HG03575 (cell line): ENCODE measurements at regions not wholly inside any gene's neighbourhood (a gene's known extent, or its start where the extent isn't known, plus 50 kb on each side); places are given as distances from the start of the nearest gene placed in this dataset.

Source experiments
- ATAC-seq: cut with Tn5 transposase; IDR thresholded peaks from one replicate; pipeline ENCODE4 v1.9.1; 2021; ENCODE audit not compliant: unreplicated experiment, insufficient number of reproducible peaks, low FRiP score; ENCODE audit errors: extremely low read depth

DNA sequence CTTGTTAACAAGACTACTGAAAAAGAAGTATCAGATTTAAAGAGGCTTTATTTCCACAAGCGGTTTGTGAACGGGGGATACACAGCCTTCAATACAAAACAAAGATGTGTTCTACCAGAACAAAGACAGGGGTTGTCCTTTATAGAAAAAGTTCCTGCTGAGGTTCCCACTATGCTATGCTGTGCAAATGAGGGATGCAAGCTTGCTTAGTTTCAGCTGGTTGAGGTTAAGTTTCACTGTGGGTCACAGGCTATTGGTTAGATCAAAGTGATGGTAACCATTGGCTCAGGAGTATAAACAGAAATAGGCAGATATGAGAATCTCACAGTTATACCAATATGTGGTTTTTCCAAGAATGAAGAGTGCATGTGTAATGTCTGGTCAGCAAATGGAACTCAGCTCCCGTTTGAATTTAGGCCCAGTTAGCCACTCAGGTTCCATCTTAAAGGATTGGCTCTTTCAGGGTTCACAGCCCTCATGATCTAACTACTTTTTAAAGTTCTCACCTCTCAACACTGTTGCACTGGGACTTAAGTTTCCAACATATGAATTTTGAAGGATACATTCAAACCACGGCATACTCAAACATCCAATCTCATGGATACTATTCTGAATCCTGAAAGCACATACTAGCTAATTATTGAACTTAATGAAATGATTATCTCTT, 215.4 kb upstream of the DCN start:
- ATAC-seq, result no peak

DNA sequence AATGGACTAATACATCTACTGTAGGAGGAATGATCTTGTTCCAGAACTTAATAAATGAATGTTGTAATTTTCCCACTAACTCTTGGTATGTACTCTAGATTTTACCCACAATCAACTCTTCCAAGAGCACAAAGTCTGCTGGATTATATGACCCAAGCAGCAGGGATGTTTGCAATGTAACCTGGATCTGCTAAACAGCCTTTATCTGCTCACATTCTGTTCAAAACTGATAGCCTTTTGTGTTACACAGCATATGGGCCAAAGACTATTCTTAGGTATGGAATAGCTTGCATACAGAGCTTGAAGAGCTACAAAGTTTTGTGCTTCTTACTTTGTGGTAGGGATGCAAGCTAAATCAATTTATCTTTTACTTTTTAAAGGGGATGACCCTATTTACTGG, 213.7 kb upstream of the DCN start:
- no peak for ATAC-seq

DNA sequence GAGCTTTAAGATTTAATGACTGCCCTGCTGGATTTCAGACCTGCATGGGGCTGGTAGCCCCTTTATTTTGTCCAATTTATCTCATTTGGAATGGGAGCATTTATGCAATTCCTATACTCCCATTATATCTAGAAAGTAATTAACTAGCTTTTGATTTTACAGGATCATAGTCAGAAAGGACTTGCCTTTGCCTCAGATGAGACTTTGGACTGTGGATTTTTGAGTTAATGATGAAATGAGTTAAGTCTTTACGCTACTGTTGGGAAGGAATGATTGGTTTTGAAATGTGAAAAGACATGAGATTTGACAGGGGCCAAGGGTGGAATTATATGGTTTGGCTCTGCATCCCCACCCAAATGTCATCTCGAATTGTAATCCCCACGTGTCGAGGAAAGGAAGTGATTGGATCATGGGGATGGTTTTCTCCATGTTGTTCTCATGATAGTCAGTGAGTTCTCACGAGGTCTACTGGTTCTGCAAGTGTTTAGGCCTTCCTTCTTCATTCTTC, 213.1 kb upstream of the DCN start:
- no peak for ATAC-seq

DNA sequence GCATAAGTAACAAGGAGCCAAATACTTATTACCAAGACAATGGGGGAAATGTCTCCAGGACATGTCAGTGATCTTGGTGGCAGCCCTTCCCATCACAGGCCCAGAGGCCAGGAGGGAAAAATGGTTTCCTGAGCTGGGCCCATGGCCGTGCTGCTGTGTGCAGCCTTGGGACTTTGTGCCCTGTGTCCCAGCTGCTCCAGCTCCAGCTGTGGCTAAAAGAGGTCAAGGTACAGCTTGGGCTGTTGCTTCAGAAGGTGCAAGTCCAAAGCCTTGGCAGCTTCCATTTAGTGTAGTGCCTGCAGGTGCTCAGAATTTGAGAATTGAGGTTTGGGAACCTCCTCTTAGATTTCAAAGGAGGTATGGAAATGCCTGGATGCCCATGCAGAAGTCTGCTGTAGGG, 212.3 kb upstream of the DCN start:
- ATAC-seq, result no peak

DNA sequence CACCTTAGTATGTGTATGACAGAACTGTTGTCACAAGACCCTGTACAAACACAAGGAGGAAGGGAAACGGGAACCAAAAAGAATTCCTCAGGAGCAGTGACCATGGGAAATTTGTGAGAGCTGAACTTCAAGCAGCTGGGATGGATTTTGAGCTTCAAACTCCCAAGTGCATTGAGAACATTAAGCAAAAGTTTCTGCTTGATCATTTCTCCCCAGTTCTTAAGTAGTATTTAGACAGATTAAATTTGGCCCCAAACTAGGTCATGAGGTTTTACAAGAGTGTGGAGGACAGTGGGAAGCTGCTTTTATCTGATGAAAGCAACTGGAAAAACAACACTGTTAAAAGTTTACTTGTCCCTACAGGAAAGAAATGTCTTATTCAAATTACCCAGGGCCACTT, 206.0 kb upstream of the DCN start:
- ATAC-seq, result no peak

DNA sequence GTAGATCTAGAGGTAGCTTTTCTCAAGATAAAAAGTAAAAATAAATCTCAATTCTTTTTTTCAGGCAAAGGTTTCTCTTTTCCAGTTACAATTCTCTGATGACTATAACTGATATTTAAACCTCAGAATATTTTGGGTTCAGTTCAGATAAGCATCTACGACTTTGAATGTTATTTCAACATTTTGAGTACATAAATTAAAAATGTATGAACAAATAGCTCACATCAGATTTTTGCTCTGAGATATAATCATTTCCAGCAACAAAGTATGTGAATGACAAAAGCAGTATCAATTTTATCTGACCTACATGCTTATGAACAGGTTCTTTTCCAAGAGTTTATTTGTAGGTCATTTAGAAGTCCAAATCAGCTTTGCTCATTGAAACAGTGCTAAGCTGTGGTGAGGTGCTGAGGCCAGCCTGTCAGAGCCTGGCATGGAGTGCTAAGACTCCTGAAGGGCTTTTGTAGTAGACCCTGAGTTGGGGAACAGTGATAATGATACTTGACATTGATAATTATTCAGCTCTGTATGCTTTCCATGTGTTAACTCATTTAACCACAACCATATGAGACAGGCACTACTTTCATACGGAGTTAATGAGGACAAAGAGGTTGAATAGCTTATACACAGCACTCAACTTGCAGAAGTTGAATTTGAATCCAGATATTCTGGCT, 205.0 kb upstream of the DCN start:
- ATAC-seq, result no peak

DNA sequence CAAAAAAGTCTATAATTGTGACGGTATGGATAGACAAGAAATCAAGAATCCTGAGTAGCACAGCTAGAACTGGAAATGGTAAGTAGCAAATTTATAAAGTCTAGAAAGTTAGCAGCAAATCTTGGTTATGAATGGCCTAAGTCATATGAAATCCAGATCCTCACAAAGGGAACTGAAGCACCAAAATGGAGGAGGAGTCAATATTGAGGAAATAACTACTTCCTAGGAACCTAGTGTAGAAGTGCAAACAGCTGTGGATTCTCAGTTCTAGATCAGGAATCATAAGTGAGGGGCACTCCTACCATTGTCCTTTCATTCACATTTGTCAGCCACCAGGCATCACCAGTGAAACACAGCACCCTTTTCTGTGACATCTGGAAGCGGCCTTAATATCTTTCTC, 202.2 kb upstream of the DCN start:
- ATAC-seq, result no peak

DNA sequence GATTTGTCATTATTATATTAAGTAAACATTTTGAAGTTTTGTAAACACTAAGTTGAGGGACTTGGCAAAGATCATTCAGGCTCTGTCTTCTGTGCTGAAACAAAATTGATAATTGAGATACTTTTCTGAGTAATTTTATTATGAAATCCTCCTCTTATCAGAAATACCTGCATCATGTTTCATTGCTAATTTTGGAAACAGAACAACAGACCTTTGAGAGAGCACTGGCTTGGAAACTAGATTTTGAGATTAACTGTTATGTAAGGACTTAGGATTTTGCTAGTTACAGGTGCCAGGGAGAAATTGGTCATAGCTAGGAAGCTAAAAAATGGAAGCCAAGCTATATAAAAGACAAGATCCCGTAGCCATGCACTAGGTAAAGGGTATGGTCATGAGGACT, 201.7 kb upstream of the DCN start:
- ATAC-seq, result no peak

DNA sequence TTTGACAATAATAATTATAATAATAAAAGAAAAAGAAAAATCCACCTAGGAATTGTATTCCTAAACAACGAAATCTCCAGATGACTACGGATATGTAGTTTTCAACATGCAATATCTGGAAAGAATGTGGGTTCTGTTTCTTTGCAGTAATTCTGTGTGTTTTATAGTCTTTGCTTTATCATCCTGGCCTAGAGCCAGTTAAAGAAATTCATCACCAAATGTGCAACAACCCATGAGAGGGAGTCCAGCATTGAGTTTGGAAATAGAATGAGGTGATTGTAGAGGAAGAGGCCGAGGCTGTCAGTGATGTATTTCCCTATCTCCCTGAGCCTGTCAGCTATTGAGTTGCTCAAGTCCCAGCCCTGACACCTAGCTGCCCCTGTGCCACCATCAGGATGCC, 200.5 kb upstream of the DCN start:
- ATAC-seq, result no peak

DNA sequence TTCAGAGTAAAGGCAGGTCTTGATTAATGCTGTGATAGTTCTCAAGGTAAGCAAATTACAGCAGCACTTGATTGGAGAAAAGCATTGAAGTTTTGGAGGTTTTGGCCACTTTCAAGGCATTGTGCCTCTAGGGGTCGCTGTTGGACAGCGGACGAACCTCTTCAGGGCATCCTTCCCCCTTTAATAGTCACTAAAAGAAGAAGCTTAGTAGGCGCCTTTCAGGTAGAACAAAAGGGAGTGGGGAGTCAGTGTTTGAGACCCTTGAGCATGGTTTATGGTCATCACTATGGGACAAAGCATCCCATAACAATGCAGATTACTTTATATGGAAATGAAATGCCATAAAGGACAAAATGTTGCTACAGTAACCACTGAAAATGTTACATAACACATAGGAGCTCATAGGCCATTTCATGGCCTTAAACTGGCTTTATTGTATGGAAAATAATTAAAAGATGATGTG, 199.5 kb upstream of the DCN start:
- ATAC-seq, result no peak

DNA sequence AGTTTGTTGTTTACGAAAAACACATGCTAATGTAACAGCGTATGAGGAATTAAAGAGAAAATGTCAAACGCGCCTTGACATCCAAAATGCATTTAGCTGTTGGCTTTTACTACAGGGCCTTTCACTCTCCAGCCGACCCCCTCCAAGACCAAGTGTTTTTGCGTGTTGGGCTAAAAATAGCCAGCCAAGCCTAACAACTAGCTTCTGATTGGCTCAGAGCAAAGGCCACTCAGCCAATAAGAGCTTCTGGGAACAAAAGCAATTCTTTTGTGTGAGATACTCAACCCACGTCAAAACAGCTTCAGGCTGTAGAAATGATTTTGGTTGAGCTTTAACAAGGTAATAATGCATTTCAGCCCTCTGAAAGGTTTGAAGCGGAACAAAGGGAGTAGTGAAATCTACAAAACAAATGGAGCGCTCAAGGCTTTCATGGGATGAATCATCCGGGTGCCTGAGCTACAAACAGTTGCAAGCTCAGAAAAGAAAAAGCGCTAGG, 198.7 kb upstream of the DCN start:
- ATAC-seq, result no peak

DNA sequence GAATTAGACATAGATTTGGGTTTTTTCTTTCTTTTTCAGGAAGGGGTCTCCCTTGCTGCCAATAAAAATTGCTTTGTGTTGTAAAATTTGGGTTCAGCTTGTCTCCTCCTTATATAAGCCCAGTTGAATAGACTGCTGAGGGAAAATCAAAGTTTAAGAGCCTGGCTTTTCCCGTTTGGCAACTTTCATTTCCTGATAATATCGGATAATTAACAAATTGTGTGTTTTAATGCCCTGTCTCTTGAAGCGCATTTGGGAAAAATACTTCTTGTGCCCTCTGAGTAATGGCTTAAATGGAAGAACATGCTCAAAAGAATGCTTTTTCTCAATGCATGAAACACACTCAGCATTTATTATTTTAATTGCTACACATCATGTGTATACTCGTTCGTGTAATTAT, 198.0 kb upstream of the DCN start:
- ATAC-seq, result no peak

DNA sequence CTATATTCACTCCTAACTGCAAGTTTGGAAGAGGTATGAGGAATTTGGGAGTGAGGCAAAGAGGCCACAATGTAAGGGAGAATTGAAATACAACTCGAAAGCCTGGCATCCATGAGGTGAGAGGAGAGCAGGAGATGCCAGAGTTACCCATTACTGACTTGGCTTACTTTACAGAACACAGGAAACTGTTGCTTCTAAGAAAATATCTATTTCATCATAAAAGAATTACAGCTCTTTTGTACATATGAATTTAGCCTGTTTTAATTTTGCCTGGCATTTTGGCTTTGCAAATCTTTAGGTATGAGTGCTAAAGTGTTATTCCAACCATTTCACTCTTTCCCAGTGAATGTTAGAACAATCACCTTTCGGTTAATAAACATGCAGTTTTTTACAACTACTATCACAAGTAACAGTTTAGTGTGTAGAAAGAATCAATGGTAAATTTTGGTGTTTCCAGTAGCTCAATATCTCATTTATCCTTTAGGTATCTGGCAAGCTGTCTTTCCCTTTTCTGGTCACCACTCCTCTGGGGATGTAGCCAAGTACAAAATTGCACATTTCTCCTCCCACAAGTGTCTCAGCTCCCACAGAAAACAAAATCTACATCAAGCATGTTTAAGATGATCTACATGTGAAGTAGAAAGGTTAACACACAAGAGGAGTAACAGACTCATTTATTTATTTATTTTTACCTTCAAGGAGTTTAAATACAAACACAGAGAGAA, 196.6 kb upstream of the DCN start:
- ATAC-seq, result no peak

DNA sequence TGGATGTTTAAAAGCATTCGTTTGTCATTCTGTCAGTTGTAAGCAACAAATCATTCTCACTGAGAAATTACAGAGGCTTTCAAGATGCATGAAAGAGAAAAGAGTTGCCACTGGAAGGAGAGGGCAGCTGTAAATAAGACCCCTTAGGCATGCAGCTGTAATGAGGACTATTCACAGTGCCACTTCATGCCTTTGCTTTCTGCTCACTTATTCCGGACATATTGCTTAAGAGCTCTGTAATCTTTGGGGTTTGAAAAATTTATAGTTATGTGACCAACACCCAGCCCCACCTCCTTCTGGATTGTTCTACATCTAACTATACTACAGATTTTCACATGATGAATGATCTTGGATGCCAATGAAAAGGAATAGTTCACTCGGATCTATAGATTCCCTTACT, 194.8 kb upstream of the DCN start:
- no peak for ATAC-seq

DNA sequence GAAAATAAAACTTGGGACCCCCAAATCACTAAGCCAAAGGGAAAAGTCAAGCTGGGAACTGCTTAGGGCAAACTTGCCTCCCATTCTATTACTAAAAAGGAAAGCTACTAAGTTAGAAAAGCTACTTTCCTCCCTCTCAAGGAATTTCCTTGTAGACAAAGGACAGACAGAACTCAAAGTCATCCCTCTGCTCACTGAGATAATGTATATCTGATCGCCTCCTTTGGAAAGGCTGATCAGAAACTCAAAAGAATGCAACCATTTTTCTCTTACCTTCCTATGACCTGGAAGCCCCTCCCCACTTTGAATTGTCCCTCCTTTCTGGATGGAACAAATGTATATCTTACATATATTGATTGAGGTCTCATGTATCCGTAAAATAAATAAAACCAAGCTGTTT, 190.5 kb upstream of the DCN start:
- ATAC-seq, result no peak

DNA sequence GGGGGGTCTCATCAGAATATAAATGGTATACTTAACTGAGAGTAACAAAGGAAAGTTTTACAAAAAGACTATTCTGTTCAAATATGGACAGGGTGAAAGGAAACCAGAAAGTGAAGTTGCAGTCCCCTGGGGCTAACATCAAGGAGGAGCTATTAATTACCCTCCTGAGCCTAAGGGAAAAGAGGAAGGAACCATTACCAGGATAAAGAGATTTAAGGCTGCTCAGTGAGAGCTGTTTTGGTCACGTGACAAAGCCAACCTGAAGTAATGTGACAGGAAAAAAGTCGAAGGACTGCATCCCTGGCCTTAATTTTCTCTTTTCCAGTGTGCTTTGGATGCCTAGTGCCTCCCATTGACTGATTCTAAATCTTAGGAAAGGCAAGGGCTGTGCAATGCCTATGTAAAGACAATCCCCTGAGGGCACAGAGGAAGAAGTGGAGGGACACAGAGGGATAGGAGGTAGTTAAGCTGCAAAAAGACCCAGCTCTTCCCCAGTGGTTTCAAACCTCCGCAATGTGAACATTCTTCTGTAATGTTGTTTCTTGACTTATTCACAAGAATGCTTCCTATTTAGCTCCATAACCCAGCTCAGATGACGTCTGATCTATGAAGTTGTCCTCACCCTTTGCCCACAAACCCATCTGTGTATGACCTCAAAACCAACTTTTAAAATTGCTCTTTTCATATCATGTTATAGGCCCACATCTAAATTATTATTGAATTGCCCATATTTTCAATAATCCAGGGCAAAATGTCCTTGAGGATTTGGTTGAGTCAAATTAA, 187.7 kb upstream of the DCN start:
- ATAC-seq, result no peak

DNA sequence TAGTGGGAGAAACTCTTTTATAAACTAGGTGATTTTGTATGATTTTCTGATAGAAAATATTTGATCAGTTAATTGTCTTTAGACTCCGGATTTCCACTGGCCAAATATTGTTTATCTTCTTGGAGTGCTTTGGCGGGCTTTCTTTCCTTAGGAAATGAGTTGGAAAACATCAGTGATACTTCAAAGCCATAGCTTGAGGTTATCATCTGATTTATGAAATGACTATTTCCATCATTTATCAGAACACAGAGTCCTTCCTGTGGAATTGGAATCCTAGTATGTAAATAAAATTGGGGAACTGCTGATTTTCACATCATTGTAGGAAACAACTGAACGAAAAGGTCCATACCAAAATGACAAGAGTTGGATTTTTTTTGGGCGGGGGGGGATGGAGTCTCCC, 186.0 kb upstream of the DCN start:
- ATAC-seq, result no peak

DNA sequence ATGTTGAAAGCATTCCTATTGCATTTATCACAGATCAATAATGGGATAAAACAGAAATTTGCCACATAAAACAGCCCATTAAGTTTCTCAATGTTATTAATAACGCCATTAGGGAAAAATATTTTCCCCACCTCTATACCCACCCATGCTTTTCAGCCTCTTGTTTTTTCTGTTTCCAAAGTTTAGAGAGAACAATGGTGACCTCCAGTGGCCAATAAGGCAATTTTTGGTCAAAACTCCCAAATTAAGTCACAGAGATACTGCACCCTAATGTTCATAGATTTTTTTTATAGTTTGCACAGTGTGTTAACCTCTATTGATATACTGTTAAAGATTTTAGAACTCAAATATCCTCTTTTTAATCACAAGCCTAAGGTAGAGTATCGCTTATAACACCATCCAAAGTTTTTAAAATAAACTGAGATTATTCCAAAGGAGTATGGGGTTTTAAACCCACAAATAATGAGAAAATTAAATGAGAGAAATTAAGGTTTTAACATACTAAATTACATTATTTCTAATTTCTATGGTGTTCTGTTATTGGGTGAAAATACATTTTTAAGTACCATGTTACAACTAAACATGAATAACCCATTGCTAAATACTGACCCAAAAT, 184.7 kb upstream of the DCN start:
- no peak for ATAC-seq
